ENCODE measurements at regions not wholly inside any gene's neighbourhood (a gene's known extent, or its start where the extent isn't known, plus 50 kb on each side); places are given as distances from the start of the nearest gene placed in this dataset.

DNA sequence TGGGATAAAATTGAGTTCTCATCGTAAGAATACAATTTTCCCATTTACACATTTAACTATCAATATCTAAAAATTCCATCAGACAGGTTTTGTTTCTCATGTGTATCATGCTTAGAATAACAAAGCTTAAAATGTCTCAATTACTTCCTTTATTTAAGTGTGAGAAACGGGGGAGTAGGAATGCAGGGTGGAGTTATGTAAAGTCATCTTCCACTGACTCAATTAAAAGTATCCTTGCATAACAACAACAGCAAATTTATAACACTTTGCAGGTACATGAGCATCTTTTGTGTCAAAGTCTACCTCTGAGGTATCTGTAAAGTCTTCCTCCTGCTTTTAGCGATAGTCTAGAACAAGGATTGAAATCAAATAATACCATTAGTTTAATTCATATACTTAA is 327.1 kb downstream of the EPHA4 start:
- Mint-ChIP-seq H3K4me1 (ENCODE audit: low read depth, unreplicated experiment) (no peaks in the 10 kb centered on the region), H3K27me3 (ENCODE audit: low read depth, unreplicated experiment) (no peaks in the 10 kb centered on the region), H3K27ac (ENCODE audit: unreplicated experiment) (no peak overlapping the region), H3K4me3 (ENCODE audit: unreplicated experiment) (no peak overlapping the region), H3K9me3 (ENCODE audit: unreplicated experiment) (peaks cover 2% of the 10 kb centered on the region), H3K36me3 (ENCODE audit: low read depth, unreplicated experiment) (no peaks in the 10 kb centered on the region)
- Histone ChIP-seq H3K27ac (ENCODE audit: low read depth, low read length) (no peak overlapping the region), H3K9me3 (ENCODE audit: insufficient read depth, low read depth, low read length) (no peaks in the 10 kb centered on the region), H4K20me1 (ENCODE audit: insufficient read depth, low read length) (no peaks in the 10 kb centered on the region), H3K79me2 (ENCODE audit: insufficient read depth, low read length) (no peaks in the 10 kb centered on the region), H3K36me3 (ENCODE audit: insufficient read depth, low read length) (no peaks in the 10 kb centered on the region), H3K27me3 (ENCODE audit: insufficient read depth, low read length) (no peaks in the 10 kb centered on the region), H2AFZ (ENCODE audit: low read depth, low read length) (no peak overlapping the region), H3K9ac (ENCODE audit: low read length) (no peak overlapping the region), H3K4me3 (ENCODE audit: insufficient read depth, low read depth, low read length) (no peak overlapping the region), H3K4me2 (ENCODE audit: low read length) (no peak overlapping the region), H3K4me1 (ENCODE audit: insufficient read depth, low read length) (no peaks in the 10 kb centered on the region)
- no peak for FAIRE-seq
- DNase-seq (ENCODE audit: low read depth) = no peak
- TF ChIP-seq EZH2 (IDR thresholded peaks at IDR 0.05; ENCODE audit: insufficient read depth, low read length) = no peak
- TF ChIP-seq, protein P1, sequence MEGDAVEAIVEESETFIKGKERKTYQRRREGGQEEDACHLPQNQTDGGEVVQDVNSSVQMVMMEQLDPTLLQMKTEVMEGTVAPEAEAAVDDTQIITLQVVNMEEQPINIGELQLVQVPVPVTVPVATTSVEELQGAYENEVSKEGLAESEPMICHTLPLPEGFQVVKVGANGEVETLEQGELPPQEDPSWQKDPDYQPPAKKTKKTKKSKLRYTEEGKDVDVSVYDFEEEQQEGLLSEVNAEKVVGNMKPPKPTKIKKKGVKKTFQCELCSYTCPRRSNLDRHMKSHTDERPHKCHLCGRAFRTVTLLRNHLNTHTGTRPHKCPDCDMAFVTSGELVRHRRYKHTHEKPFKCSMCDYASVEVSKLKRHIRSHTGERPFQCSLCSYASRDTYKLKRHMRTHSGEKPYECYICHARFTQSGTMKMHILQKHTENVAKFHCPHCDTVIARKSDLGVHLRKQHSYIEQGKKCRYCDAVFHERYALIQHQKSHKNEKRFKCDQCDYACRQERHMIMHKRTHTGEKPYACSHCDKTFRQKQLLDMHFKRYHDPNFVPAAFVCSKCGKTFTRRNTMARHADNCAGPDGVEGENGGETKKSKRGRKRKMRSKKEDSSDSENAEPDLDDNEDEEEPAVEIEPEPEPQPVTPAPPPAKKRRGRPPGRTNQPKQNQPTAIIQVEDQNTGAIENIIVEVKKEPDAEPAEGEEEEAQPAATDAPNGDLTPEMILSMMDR (IDR thresholded peaks at IDR 0.05; ENCODE audit: insufficient read depth, low read depth, low read length) = no peak

DNA sequence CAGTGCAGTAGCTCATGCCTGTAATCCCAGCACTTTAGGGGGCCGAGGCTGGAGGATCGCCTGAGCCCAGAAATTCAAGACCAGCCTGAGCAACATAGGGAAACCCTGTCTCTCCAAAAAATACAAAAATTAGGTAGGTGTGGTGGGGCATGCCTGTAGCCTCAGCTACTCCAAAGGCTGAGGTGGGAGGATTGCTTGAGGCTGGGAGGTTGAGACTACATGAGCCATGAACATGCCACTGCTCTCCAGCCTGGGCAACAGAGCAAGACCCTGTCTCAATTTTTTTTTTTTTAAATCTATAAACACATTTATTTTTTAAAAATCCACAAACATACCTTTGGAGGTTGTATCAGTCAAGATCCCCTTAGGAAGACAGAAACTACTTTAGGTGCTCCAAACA is 326.3 kb downstream of the EPHA4 start:
- Histone ChIP-seq H3K36me3 (ENCODE audit: insufficient read depth, low read length) (no peaks in the 10 kb centered on the region), H3K4me2 (ENCODE audit: low read length) (no peak overlapping the region), H3K9ac (ENCODE audit: low read length) (no peak overlapping the region), H3K4me1 (ENCODE audit: insufficient read depth, low read length) (no peaks in the 10 kb centered on the region), H2AFZ (ENCODE audit: low read depth, low read length) (no peak overlapping the region), H3K27ac (ENCODE audit: low read depth, low read length) (no peak overlapping the region), H3K27me3 (ENCODE audit: insufficient read depth, low read length) (no peaks in the 10 kb centered on the region), H3K9me3 (ENCODE audit: insufficient read depth, low read depth, low read length) (no peaks in the 10 kb centered on the region), H3K4me3 (ENCODE audit: insufficient read depth, low read depth, low read length) (no peak overlapping the region), H4K20me1 (ENCODE audit: insufficient read depth, low read length) (no peaks in the 10 kb centered on the region), H3K79me2 (ENCODE audit: insufficient read depth, low read length) (no peaks in the 10 kb centered on the region)
- Mint-ChIP-seq H3K9me3 (ENCODE audit: unreplicated experiment) (peaks cover 2% of the 10 kb centered on the region), H3K27me3 (ENCODE audit: low read depth, unreplicated experiment) (no peaks in the 10 kb centered on the region), H3K4me3 (ENCODE audit: unreplicated experiment) (no peak overlapping the region), H3K36me3 (ENCODE audit: low read depth, unreplicated experiment) (no peaks in the 10 kb centered on the region), H3K27ac (ENCODE audit: unreplicated experiment) (no peak overlapping the region), H3K4me1 (ENCODE audit: low read depth, unreplicated experiment) (no peaks in the 10 kb centered on the region)
- TF ChIP-seq, protein P1 (IDR thresholded peaks at IDR 0.05; ENCODE audit: insufficient read depth, low read depth, low read length) = no peak
- TF ChIP-seq EZH2 (IDR thresholded peaks at IDR 0.05; ENCODE audit: insufficient read depth, low read length) = no peak
- FAIRE-seq = no peak
- no peak for DNase-seq (ENCODE audit: low read depth)

DNA sequence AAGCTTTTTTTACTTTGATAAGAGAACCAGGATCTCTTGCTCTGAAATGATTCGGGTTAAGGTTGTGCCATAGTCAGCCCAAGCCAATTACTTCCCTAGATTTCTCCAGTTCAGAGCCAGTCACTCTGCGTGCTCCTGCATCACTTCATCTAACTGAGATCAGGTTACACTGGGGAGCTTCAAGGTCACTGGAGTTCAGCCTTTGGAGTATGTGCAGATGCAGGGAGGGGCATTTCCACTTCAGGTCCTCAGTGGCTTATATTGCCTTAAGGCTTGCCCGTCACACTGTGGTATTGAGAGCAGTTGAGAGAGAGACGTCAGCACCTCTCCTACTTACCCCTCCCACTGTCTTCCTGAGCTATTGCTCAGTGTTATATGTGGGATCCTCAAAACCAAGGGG is 317.8 kb downstream of the EPHA4 start:
- H3K9me3 ChIP-seq (ENCODE audit: insufficient read depth, low read depth, low read length) = no peaks in the 10 kb centered on the region
- Mint-ChIP-seq H3K27me3 (ENCODE audit: low read depth, unreplicated experiment) (no peaks in the 10 kb centered on the region), H3K4me3 (ENCODE audit: unreplicated experiment) (no peak overlapping the region), H3K4me1 (ENCODE audit: low read depth, unreplicated experiment) (no peaks in the 10 kb centered on the region), H3K27ac (ENCODE audit: unreplicated experiment) (no peak overlapping the region), H3K36me3 (ENCODE audit: low read depth, unreplicated experiment) (no peaks in the 10 kb centered on the region), H3K9me3 (ENCODE audit: unreplicated experiment) (peaks cover 2% of the 10 kb centered on the region)
- no peak overlapping the region for H3K27ac ChIP-seq (ENCODE audit: low read depth, low read length)
- DNase-seq (ENCODE audit: low read depth) (no peak), FAIRE-seq (no peak)
- H3K4me1 ChIP-seq (ENCODE audit: insufficient read depth, low read length) = no peaks in the 10 kb centered on the region
- no peak overlapping the region for H2AFZ ChIP-seq (ENCODE audit: low read depth, low read length)
- H3K4me2 ChIP-seq (ENCODE audit: low read length) = no peak overlapping the region
- H3K79me2 ChIP-seq (ENCODE audit: insufficient read depth, low read length) = no peaks in the 10 kb centered on the region
- no peak overlapping the region for H3K9ac ChIP-seq (ENCODE audit: low read length)
- no peaks in the 10 kb centered on the region for H3K27me3 ChIP-seq (ENCODE audit: insufficient read depth, low read length)
- no peaks in the 10 kb centered on the region for H4K20me1 ChIP-seq (ENCODE audit: insufficient read depth, low read length)
- no peak overlapping the region for H3K4me3 ChIP-seq (ENCODE audit: insufficient read depth, low read depth, low read length)
- no peaks in the 10 kb centered on the region for H3K36me3 ChIP-seq (ENCODE audit: insufficient read depth, low read length)
- no peak for TF ChIP-seq EZH2 (IDR thresholded peaks at IDR 0.05; ENCODE audit: insufficient read depth, low read length)
- TF ChIP-seq, protein P1 (IDR thresholded peaks at IDR 0.05; ENCODE audit: insufficient read depth, low read depth, low read length) = no peak
